Duodenal mucosa (tissue), 2 donors: ENCODE measurements at regions not wholly inside any gene's neighbourhood (a gene's known extent, or its start where the extent isn't known, plus 50 kb on each side); places are given as distances from the start of the nearest gene placed in this dataset.
"Not testable (repeated sequence)": the region's sequence is repeated elsewhere in the genome, so short reads cannot be mapped to it uniquely, and the experiment has no call there.

Experiments used
- H3K27ac ChIP-seq: one replicate; pipeline ENCODE4 v1.7.0; 2013; ENCODE audit warnings: low read depth, low read length
- H3K27me3 ChIP-seq, 2 donors: one replicate each; pipeline ENCODE4 v1.7.0; 2013; ENCODE audit warnings: low read length in 2 of 2, control low read depth in 1 of 2; ENCODE audit not compliant: insufficient read depth in 2 of 2, control insufficient read depth in 1 of 2
- H3K36me3 ChIP-seq, 2 donors: one replicate each; pipeline ENCODE4 v1.7.0; 2013; ENCODE audit warnings: low read length in 2 of 2, control low read depth in 1 of 2; ENCODE audit not compliant: insufficient read depth in 2 of 2, control insufficient read depth in 1 of 2
- H3K4me1 ChIP-seq, 2 donors: one replicate each; pipeline ENCODE4 v1.7.0; 2013; ENCODE audit warnings: low read length in 2 of 2, control low read depth in 1 of 2; ENCODE audit not compliant: insufficient read depth in 2 of 2, control insufficient read depth in 1 of 2
- H3K4me3 ChIP-seq, 2 donors: one replicate each; pipeline ENCODE4 v1.7.0; 2013; ENCODE audit warnings: low read length in 2 of 2, low read depth in 1 of 2
- H3K9ac ChIP-seq, 2 donors: one replicate each; pipeline ENCODE4 v1.7.0; 2013; ENCODE audit warnings: low read length in 2 of 2, low read depth in 1 of 2
- H3K9me3 ChIP-seq, 2 donors: one replicate each; pipeline ENCODE4 v1.7.0; 2013; ENCODE audit warnings: low read length in 2 of 2, control low read depth in 1 of 2; ENCODE audit not compliant: control insufficient read depth in 1 of 2

- H3K9ac ChIP-seq: no peak overlapping the region
- peaks cover 6 to 18% of the 10 kb centered on the region in 2 donors for H3K9me3 ChIP-seq
These were observed 879.6 kb upstream of the LRFN5 start for GRCh38 chr14:40727107-40727506.

GRCh38 chr14:40713387-40713786 lies 893.3 kb upstream of the LRFN5 start:
- H3K9ac ChIP-seq: no peak overlapping the region
- H3K4me1 ChIP-seq: no peaks in the 10 kb centered on the region

More at GRCh38 chr14:40727107-40727506, 879.6 kb upstream of the LRFN5 start:
- H3K27ac ChIP-seq: no peak overlapping the region
- H3K4me1 ChIP-seq: no peaks in the 10 kb centered on the region
- no peaks in the 10 kb centered on the region for H3K36me3 ChIP-seq
- H3K4me3 ChIP-seq: no peak overlapping the region
- H3K27me3 ChIP-seq: no peaks in the 10 kb centered on the region

GRCh38 chr14:40697231-40697630 lies 909.4 kb upstream of the LRFN5 start:
- Histone ChIP-seq H3K27me3 (no peaks in the 10 kb centered on the region), H3K27ac (no peak overlapping the region), H3K4me3 (no peak overlapping the region)

More at GRCh38 chr14:40713387-40713786, 893.3 kb upstream of the LRFN5 start:
- peaks cover 8 to 14% of the 10 kb centered on the region in 2 donors for H3K9me3 ChIP-seq
- H3K36me3 ChIP-seq: no peaks in the 10 kb centered on the region
- no peaks in the 10 kb centered on the region for H3K27me3 ChIP-seq
- no peak overlapping the region for H3K4me3 ChIP-seq
- no peak overlapping the region for H3K27ac ChIP-seq

GRCh38 chr14:40694023-40694422 lies 912.7 kb upstream of the LRFN5 start:
- no peaks in the 10 kb centered on the region for H3K27me3 ChIP-seq
- H3K27ac ChIP-seq: no peak overlapping the region
- peaks cover 7 to 10% of the 10 kb centered on the region in 2 donors for H3K9me3 ChIP-seq
- H3K4me1 ChIP-seq: no peaks in the 10 kb centered on the region
- H3K9ac ChIP-seq: no peak overlapping the region
- H3K4me3 ChIP-seq: no peak overlapping the region
- H3K36me3 ChIP-seq: no peaks in the 10 kb centered on the region

More at GRCh38 chr14:40697231-40697630, 909.4 kb upstream of the LRFN5 start:
- H3K36me3 ChIP-seq: no peaks in the 10 kb centered on the region
- peaks cover 10 to 12% of the 10 kb centered on the region in 2 donors for H3K9me3 ChIP-seq
- no peaks in the 10 kb centered on the region for H3K4me1 ChIP-seq
- H3K9ac ChIP-seq: no peak overlapping the region

- Histone ChIP-seq H3K36me3 (no peaks in the 10 kb centered on the region), H3K9ac (no peak overlapping the region), H3K4me3 (no peak overlapping the region), H3K27ac (no peak overlapping the region), H3K4me1 (no peaks in the 10 kb centered on the region), H3K27me3 (no peaks in the 10 kb centered on the region), H3K9me3 (peaks cover 5 to 10% of the 10 kb centered on the region in 2 donors)
These were observed 915.6 kb upstream of the LRFN5 start for GRCh38 chr14:40691066-40691465.

- Histone ChIP-seq H3K9ac (no peak overlapping the region), H3K36me3 (no peaks in the 10 kb centered on the region), H3K27me3 (no peaks in the 10 kb centered on the region), H3K27ac (no peak overlapping the region), H3K9me3 (peaks cover 3 to 14% of the 10 kb centered on the region in 2 donors), H3K4me3 (no peak overlapping the region), H3K4me1 (no peaks in the 10 kb centered on the region)
These were observed 920.9 kb upstream of the LRFN5 start for GRCh38 chr14:40685764-40686163.

- no peaks in the 10 kb centered on the region for H3K4me1 ChIP-seq
These were observed 922.3 kb upstream of the LRFN5 start for GRCh38 chr14:40684328-40684727.

GRCh38 chr14:40682131-40682913 lies 924.4 kb upstream of the LRFN5 start:
- H3K9ac ChIP-seq: no peak overlapping the region
- H3K4me3 ChIP-seq: no peak overlapping the region
- H3K36me3 ChIP-seq: no peaks in the 10 kb centered on the region
- no peaks in the 10 kb centered on the region for H3K4me1 ChIP-seq
- H3K27ac ChIP-seq: no peak overlapping the region
- peaks cover 3 to 23% of the 10 kb centered on the region in 2 donors for H3K9me3 ChIP-seq
- H3K27me3 ChIP-seq: no peaks in the 10 kb centered on the region

More at GRCh38 chr14:40684328-40684727, 922.3 kb upstream of the LRFN5 start:
- Histone ChIP-seq H3K27me3 (no peaks in the 10 kb centered on the region), H3K9me3 (peaks cover 3 to 23% of the 10 kb centered on the region in 2 donors), H3K36me3 (no peaks in the 10 kb centered on the region), H3K9ac (no peak overlapping the region), H3K27ac (no peak overlapping the region), H3K4me3 (no peak overlapping the region)

- peaks cover 3 to 16% of the 10 kb centered on the region in 2 donors for H3K9me3 ChIP-seq
- no peaks in the 10 kb centered on the region for H3K4me1 ChIP-seq
- no peak overlapping the region for H3K4me3 ChIP-seq
- H3K36me3 ChIP-seq: no peaks in the 10 kb centered on the region
- H3K27ac ChIP-seq: no peak overlapping the region
- H3K9ac ChIP-seq: no peak overlapping the region
- no peaks in the 10 kb centered on the region for H3K27me3 ChIP-seq
These were observed 927.4 kb upstream of the LRFN5 start for GRCh38 chr14:40679256-40679655.

GRCh38 chr14:40677206-40677605 lies 929.5 kb upstream of the LRFN5 start:
- H3K9me3 ChIP-seq: peaks cover 2 to 11% of the 10 kb centered on the region in 2 donors
- H3K27ac ChIP-seq, H3K9ac ChIP-seq, H3K4me3 ChIP-seq, H3K4me1 ChIP-seq, H3K36me3 ChIP-seq, H3K27me3 ChIP-seq: not testable (repeated sequence)
